B cell (primary cell): ENCODE measurements at regions not wholly inside any gene's neighbourhood (a gene's known extent, or its start where the extent isn't known, plus 50 kb on each side); places are given as distances from the start of the nearest gene placed in this dataset.

Experiments used
- EZH2 ChIP-seq: IDR thresholded peaks from 2 replicates; pipeline ENCODE4 v1.6.1; 2012; ENCODE audit warnings: borderline replicate concordance, low read depth, mild to moderate bottlenecking, moderate library complexity, low read length; ENCODE audit not compliant: insufficient read depth, poor library complexity, severe bottlenecking
- TF ChIP-seq, protein P1 (sequence below): fragments of 200-600 bp; IDR thresholded peaks from one replicate; pipeline ENCODE4 v1.8.0; 2022; ENCODE audit warnings: antibody characterized with exemption, mild to moderate bottlenecking

DNA sequence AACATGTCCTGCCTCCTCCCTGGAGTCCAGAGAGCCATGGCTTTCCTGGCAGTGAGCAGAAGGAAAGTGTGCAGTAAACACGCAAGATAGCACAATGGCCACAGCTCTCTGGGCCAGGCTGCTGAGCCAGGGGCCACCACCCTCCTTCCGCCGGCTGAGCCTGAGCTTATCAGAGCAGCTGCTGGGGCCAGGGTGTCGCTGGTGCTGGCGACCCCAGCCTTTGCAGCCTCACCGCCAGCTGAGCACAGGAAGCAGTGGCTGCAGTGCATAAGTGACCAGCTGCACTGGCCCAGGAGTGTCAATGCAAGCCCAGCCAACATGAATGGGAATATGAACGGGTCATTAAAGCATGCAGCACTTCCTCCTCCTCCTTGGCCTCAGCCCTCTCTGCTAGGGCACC, 172.0 kb downstream of the ZFP36L2 start:
- no peak for TF ChIP-seq EZH2
- TF ChIP-seq, protein P1, sequence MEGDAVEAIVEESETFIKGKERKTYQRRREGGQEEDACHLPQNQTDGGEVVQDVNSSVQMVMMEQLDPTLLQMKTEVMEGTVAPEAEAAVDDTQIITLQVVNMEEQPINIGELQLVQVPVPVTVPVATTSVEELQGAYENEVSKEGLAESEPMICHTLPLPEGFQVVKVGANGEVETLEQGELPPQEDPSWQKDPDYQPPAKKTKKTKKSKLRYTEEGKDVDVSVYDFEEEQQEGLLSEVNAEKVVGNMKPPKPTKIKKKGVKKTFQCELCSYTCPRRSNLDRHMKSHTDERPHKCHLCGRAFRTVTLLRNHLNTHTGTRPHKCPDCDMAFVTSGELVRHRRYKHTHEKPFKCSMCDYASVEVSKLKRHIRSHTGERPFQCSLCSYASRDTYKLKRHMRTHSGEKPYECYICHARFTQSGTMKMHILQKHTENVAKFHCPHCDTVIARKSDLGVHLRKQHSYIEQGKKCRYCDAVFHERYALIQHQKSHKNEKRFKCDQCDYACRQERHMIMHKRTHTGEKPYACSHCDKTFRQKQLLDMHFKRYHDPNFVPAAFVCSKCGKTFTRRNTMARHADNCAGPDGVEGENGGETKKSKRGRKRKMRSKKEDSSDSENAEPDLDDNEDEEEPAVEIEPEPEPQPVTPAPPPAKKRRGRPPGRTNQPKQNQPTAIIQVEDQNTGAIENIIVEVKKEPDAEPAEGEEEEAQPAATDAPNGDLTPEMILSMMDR, result no peak
